ENCODE measurements at regions not wholly inside any gene's neighbourhood (a gene's known extent, or its start where the extent isn't known, plus 50 kb on each side); places are given as distances from the start of the nearest gene placed in this dataset.

DNA sequence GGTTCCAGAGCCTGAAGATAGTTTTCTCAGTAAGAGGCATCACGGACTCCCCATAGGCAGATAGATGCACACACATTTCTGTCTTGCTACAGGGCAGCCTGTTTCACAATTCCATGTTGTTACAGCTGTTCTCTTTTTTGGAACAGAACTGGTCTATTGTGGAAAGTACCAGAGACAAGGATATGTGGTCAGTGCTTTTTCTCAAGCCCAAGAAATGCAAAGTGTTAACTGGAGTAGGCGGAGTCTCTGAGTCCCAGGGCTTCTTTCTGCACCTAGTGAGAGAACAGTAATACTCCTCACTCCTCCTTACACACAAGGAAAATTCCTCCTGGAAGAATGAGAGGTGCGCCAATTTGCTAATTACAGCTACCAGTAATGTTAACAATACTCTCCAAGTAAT is 141.6 kb upstream of the ARGLU1 start:
- no peak overlapping the region for H3K4me3 Mint-ChIP-seq
- no peaks in the 10 kb centered on the region for H3K9me3 Mint-ChIP-seq
- peaks cover 4% of the 10 kb centered on the region for H3K27me3 Mint-ChIP-seq
- no peaks in the 10 kb centered on the region for H3K4me1 Mint-ChIP-seq (ENCODE audit: low read depth)
- H3K36me3 Mint-ChIP-seq (ENCODE audit: low read depth): no peaks in the 10 kb centered on the region
- no peak overlapping the region for H3K27ac Mint-ChIP-seq

DNA sequence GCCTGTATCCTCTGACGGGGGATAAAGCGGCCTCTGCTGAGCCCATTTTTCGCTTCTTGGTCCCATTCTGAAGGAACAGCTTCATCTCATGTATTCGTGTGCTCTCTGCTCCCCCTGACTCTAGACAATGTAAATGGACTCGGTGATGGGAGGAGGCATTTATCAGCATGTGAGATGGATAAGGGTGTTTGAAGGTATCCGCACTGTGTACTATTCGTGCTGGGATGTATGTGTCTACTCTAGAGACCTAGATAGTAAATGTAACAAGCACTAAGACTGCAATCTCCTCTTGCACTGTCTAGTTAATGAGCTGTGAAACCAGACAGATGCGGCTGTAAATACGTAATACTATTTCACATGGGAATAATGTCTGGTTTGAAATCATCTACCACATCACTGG is 134.6 kb upstream of the ARGLU1 start:
- peaks cover 5% of the 10 kb centered on the region for H3K27me3 Mint-ChIP-seq
- no peak overlapping the region for H3K27ac Mint-ChIP-seq
- H3K9me3 Mint-ChIP-seq: no peaks in the 10 kb centered on the region
- no peak overlapping the region for H3K4me3 Mint-ChIP-seq
- H3K4me1 Mint-ChIP-seq (ENCODE audit: low read depth): no peaks in the 10 kb centered on the region
- no peaks in the 10 kb centered on the region for H3K36me3 Mint-ChIP-seq (ENCODE audit: low read depth)

DNA sequence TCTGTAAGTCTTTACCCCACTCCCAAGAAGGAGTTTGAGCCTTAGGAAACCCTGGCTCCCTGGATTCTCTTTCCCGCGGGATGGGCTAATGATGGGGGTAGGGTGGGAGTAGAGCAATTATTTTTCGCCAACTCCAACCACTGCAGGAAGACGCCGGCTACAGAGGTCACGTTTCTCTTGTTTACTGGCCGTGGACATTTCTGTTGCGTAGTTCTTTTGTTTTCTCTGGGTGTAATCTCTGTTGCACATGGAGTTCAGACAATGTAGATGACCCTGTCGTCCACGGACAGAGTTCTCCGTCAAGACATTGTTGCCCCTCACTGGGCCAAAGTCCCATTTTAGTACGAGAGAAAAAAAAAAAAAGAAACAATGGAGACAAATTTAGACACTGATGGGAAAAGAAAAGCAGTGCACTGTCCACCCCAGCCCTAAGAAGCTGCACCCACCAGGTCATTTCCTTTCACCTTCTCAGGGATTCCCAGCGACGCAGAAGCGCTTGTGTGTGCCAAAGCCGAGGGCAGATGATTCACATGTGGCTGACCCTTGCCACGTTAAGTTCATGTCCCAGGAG is 133.9 kb upstream of the ARGLU1 start:
- no peak overlapping the region for H3K27ac Mint-ChIP-seq

DNA sequence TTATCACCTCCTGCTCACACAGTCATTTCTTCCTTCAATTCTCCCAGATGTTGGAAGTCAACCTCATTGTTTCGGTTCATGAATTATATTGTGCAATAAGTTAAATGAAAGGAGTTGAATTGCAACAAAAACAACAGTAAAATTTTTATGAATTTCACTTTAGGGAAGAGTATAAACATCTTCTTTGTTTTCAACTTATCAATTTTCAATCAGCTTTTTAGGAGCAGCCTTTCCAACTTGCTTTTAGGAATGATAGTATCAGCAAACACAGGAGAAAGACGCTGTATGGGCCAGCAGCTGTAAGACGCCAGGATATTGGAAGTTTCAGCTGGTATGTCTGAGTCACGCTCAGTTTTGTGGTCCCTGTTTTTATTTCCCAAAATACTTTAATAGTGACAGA is 132.5 kb upstream of the ARGLU1 start:
- Mint-ChIP-seq H3K4me3 (no peak overlapping the region), H3K27ac (no peak overlapping the region), H3K4me1 (ENCODE audit: low read depth) (no peaks in the 10 kb centered on the region), H3K27me3 (peaks cover 5% of the 10 kb centered on the region), H3K9me3 (no peaks in the 10 kb centered on the region), H3K36me3 (ENCODE audit: low read depth) (no peaks in the 10 kb centered on the region)

More for the DNA sequence above, 133.9 kb upstream of the ARGLU1 start:
- no peaks in the 10 kb centered on the region for H3K9me3 Mint-ChIP-seq
- no peaks in the 10 kb centered on the region for H3K36me3 Mint-ChIP-seq (ENCODE audit: low read depth)
- H3K4me1 Mint-ChIP-seq (ENCODE audit: low read depth): no peaks in the 10 kb centered on the region
- H3K27me3 Mint-ChIP-seq: peaks cover 5% of the 10 kb centered on the region
- no peak overlapping the region for H3K4me3 Mint-ChIP-seq

DNA sequence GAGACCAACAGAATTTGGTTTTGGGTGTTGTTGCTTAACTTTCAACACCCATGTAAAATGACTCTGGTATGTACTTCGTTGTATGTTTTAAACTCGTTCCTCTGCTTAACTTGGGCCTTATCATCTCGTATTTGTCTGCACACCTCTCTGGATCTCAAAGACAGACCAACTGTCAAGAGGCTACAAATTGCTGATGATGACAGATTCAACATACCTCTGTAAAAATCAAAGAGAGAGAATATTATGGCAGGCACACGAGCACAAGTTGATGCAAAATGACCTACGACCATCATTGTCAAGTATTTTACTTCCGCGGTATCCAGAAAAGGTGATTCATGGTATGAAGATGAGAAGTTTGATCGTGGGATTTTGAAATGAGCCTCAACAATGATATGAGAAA is 132.1 kb upstream of the ARGLU1 start:
- no peaks in the 10 kb centered on the region for H3K9me3 Mint-ChIP-seq
- H3K36me3 Mint-ChIP-seq (ENCODE audit: low read depth): no peaks in the 10 kb centered on the region
- no peak overlapping the region for H3K27ac Mint-ChIP-seq
- no peaks in the 10 kb centered on the region for H3K4me1 Mint-ChIP-seq (ENCODE audit: low read depth)
- no peak overlapping the region for H3K4me3 Mint-ChIP-seq
- peaks cover 5% of the 10 kb centered on the region for H3K27me3 Mint-ChIP-seq

DNA sequence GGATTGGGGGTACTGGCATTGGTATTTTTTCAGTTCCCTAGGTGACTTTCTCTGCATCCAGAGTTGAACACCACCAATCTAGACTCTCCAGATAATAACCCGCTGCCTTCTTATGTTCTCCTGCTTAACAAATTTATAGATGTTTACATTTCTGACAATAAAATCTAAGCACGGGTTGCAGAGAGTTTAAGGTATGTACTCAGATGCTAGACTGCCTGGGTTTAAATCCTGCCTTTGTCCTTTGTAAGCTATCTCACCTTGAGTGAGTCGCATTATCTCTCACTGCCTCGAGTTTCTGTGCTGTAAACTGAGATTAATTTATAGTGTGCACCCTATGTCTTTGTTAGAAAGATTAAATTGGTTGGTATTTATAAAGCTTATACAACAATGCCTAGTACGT is 131.4 kb upstream of the ARGLU1 start:
- H3K27ac Mint-ChIP-seq: no peak overlapping the region
- no peaks in the 10 kb centered on the region for H3K9me3 Mint-ChIP-seq

DNA sequence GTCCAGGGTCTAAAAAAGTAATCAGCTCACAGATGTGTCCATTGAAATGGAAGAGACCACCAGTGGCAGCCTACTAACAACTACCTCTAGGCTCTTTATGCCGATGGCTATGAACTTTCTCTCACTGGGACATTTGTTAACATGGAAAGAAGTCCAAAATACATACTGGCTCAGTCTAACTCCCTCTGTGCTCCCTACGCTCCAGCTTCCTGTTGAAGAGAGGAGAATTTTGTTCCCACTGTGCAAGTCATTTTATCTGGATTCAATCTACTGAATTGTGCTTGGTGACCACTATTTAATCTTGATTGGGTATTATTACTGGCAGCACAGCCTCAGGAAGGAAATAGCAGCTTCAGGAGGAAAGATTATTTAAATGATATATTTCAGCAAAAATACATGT is 128.8 kb upstream of the ARGLU1 start:
- H3K27me3 Mint-ChIP-seq: no peaks in the 10 kb centered on the region

More for the DNA sequence above, 131.4 kb upstream of the ARGLU1 start:
- H3K4me3 Mint-ChIP-seq: no peak overlapping the region
- H3K27me3 Mint-ChIP-seq: no peaks in the 10 kb centered on the region
- H3K4me1 Mint-ChIP-seq (ENCODE audit: low read depth): no peaks in the 10 kb centered on the region
- no peaks in the 10 kb centered on the region for H3K36me3 Mint-ChIP-seq (ENCODE audit: low read depth)

DNA sequence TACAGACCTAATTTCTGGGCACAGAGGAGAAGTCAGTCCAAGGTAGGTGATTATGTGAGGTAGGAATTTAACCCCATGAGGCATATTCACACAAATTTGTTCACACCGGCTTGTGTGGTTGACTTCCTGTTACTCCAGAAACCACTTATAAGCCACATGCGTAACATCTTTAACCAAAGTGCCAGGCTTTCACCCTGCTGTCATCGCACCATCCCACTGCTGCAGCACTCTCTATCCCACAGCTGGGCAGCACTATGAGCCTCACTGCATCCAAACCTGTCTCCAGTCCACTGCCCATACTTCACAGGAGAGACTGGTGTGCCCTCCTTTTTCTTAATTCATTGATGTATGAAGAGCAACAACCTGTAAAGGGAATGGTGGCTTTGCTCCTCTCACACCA is 128.2 kb upstream of the ARGLU1 start:
- Mint-ChIP-seq H3K4me1 (ENCODE audit: low read depth) (no peaks in the 10 kb centered on the region), H3K4me3 (no peak overlapping the region), H3K27me3 (no peaks in the 10 kb centered on the region), H3K36me3 (ENCODE audit: low read depth) (no peaks in the 10 kb centered on the region), H3K27ac (no peak overlapping the region), H3K9me3 (no peaks in the 10 kb centered on the region)

More for the DNA sequence above, 128.8 kb upstream of the ARGLU1 start:
- Mint-ChIP-seq H3K36me3 (ENCODE audit: low read depth) (no peaks in the 10 kb centered on the region), H3K4me1 (ENCODE audit: low read depth) (no peaks in the 10 kb centered on the region), H3K27ac (no peak overlapping the region), H3K4me3 (no peak overlapping the region), H3K9me3 (no peaks in the 10 kb centered on the region)

DNA sequence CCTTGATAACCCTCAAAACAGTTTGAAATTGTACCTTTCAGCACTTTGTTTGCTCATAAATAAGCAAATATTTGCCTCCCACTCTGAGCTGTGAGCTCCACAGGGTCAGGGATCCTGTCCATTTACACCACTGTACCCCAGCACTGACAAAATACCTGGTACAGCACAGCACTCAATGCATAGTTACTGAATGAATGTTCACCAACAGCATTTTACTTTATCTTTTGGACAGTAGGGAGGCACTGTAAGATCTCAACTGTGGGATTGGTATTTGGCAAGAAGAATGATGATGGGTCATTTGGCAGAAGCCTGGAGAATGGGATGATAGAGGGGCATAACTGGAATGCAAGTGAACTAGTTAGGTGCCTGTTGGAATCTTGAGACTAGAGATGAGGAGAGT is 127.2 kb upstream of the ARGLU1 start:
- no peaks in the 10 kb centered on the region for H3K9me3 Mint-ChIP-seq
- H3K4me1 Mint-ChIP-seq (ENCODE audit: low read depth): no peaks in the 10 kb centered on the region
- no peaks in the 10 kb centered on the region for H3K27me3 Mint-ChIP-seq
- no peak overlapping the region for H3K27ac Mint-ChIP-seq
- no peaks in the 10 kb centered on the region for H3K36me3 Mint-ChIP-seq (ENCODE audit: low read depth)
- H3K4me3 Mint-ChIP-seq: no peak overlapping the region

DNA sequence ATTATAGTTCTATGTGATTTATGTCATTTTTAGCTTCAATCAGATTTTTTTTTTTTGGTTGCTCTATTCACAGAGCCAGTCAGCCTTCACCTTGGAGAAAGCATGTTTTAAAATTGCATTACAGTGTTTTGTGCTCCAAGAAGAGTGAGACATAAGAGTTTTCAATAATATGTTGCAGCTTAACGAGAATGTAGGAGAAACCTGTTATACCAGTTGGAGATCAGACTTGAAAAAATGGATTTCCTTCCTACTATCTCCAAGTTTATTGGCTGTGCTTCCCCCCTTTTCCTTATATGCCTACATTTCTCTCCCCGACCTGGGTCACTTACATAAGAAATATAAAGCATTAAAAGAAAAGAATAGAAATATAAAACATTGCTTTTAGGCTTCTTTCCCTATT is 123.9 kb upstream of the ARGLU1 start:
- Mint-ChIP-seq H3K9me3 (no peaks in the 10 kb centered on the region), H3K27ac (no peak overlapping the region), H3K4me3 (no peak overlapping the region)

DNA sequence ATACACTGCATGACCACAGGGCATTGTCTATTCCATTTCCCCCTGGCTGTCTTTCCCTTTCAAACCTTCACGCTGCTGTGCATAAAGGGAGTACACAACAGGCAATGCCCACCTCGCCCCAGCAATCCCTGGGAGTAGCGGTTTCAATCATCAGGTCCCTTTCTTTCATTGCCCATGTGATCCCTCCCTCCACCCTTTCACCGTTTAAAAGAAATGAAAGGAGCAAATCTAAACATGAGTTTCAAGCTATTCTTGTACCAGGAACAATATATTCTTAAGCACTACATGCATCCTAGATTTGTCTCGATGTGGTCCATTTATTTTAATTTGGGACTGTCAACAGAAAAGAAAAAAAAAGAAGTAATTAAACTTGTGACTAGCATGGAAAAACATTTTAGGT is 123.4 kb upstream of the ARGLU1 start:
- Mint-ChIP-seq H3K27me3 (no peaks in the 10 kb centered on the region), H3K4me1 (ENCODE audit: low read depth) (no peaks in the 10 kb centered on the region), H3K27ac (no peak overlapping the region), H3K4me3 (no peak overlapping the region), H3K36me3 (ENCODE audit: low read depth) (no peaks in the 10 kb centered on the region), H3K9me3 (no peaks in the 10 kb centered on the region)

More for the DNA sequence above, 123.9 kb upstream of the ARGLU1 start:
- Mint-ChIP-seq H3K27me3 (no peaks in the 10 kb centered on the region), H3K36me3 (ENCODE audit: low read depth) (no peaks in the 10 kb centered on the region), H3K4me1 (ENCODE audit: low read depth) (no peaks in the 10 kb centered on the region)

DNA sequence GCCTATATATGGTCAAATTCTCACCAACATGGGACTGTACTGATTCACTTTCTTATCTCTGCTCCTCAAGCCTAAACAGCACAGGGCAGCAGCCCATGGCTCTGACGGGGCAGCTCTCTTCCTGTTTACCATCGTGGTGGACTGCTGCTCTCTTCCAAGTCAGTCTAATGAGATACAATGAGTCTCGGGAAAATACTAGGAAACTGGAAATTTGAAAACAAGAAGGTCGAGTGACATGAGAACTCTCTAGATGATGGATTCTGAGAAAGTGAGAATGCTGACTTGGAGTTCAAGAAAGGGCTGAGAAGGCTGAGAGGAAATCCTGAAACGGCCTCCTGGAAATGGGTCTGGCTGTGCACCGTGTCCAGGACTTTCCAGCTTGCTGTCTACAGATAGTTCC is 122.8 kb upstream of the ARGLU1 start:
- H3K27ac Mint-ChIP-seq: no peak overlapping the region
- H3K4me3 Mint-ChIP-seq: no peak overlapping the region
- no peaks in the 10 kb centered on the region for H3K36me3 Mint-ChIP-seq (ENCODE audit: low read depth)
- no peaks in the 10 kb centered on the region for H3K9me3 Mint-ChIP-seq
- no peaks in the 10 kb centered on the region for H3K4me1 Mint-ChIP-seq (ENCODE audit: low read depth)
- H3K27me3 Mint-ChIP-seq: no peaks in the 10 kb centered on the region

DNA sequence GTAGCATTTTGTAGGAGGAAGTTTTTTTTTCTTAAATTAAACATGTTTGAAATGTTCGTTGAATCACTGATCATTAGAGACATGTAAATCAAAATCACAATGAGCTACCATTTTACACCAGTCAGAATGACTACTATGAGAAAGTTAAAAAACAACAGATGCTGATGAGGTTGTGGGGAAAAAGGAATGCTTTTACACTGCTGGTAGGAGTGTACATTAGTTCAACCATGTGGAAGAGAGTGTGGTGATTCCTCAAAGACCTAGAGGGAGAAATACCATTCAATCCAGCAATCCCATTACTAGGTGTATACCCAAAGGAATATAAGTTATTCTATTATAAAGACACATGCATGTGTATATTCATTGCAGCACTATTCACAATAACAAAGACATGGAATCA is 122.0 kb upstream of the ARGLU1 start:
- no peaks in the 10 kb centered on the region for H3K36me3 Mint-ChIP-seq (ENCODE audit: low read depth)

DNA sequence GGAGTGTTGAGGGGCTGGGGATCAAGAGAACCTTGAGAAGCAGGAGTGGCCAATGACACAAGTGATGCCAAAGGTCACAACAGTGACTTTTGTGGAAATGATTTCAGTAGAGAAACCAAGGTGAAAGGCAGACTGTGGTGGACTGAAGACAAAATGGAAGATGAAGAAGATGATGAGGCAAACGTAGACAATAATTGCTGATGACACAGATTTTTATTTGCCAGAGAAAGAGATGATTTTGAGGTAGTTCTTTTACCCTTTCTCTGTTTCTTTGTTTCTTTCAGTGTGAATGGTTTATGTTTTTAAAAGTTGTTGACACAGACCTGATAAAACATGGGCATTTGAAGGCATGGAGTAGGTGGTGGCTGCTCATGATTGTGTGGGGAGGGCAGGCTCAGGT is 121.0 kb upstream of the ARGLU1 start:
- H3K36me3 Mint-ChIP-seq (ENCODE audit: low read depth): no peaks in the 10 kb centered on the region
- no peaks in the 10 kb centered on the region for H3K27me3 Mint-ChIP-seq
- no peak overlapping the region for H3K4me3 Mint-ChIP-seq
- no peak overlapping the region for H3K27ac Mint-ChIP-seq
- H3K9me3 Mint-ChIP-seq: no peaks in the 10 kb centered on the region
- no peaks in the 10 kb centered on the region for H3K4me1 Mint-ChIP-seq (ENCODE audit: low read depth)

More for the DNA sequence above, 122.0 kb upstream of the ARGLU1 start:
- Mint-ChIP-seq H3K27ac (no peak overlapping the region), H3K4me3 (no peak overlapping the region), H3K27me3 (no peaks in the 10 kb centered on the region), H3K4me1 (ENCODE audit: low read depth) (no peaks in the 10 kb centered on the region), H3K9me3 (no peaks in the 10 kb centered on the region)

DNA sequence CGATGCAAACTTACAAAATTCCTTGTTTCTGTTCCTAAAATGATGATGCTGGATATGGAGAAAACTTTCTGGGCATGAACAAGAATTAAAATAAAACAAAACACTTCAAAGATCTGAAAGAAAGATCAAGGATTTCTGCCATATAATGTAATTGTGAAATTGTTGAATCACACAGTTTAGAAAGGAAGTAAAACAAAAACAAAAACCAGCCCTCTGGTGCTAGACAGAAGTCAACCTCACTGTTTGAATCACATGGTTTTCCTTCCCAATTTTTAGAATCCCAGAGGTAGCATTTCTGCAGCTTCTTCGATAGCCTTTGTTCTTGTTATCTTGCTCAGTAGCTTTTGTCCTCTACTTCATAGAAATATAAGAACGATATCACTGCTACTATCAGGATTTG is 118.2 kb upstream of the ARGLU1 start:
- no peaks in the 10 kb centered on the region for H3K36me3 Mint-ChIP-seq (ENCODE audit: low read depth)
- H3K27ac Mint-ChIP-seq: no peak overlapping the region
- no peaks in the 10 kb centered on the region for H3K4me1 Mint-ChIP-seq (ENCODE audit: low read depth)
- H3K9me3 Mint-ChIP-seq: no peaks in the 10 kb centered on the region
- H3K4me3 Mint-ChIP-seq: no peak overlapping the region
- H3K27me3 Mint-ChIP-seq: no peaks in the 10 kb centered on the region

DNA sequence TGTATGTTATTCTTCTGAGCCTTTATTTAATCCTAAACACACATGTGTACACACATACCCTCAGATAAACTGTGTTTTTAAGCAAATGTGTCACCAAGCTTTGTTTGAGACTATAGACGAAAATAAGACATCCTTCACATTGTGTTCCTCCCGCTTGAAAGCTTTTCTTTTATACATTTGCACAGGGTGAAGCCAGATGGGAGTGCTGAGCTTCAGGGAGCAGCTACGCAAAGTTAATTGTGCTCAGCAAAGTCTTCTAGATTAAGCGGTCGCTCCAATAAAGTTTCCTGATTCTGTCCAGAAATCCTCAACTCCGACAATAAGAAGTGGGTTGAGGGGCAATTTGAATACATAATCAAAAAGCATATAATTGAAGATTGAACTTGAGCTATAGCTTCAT is 117.2 kb upstream of the ARGLU1 start:
- Mint-ChIP-seq H3K4me3 (no peak overlapping the region), H3K9me3 (no peaks in the 10 kb centered on the region), H3K4me1 (ENCODE audit: low read depth) (no peaks in the 10 kb centered on the region), H3K36me3 (ENCODE audit: low read depth) (no peaks in the 10 kb centered on the region), H3K27me3 (peaks cover 3% of the 10 kb centered on the region), H3K27ac (no peak overlapping the region)

All from stimulated activated naive CD8-positive, alpha-beta T cell treated with anti-CD3 and anti-CD28 coated beads, Interleukin-15, Interleukin-2, amounts not matched to agents 100 ng/mL and 50 ng/mL, for 24 hours (primary cell).